A673 (cell line): ENCODE measurements at regions not wholly inside any gene's neighbourhood (a gene's known extent, or its start where the extent isn't known, plus 50 kb on each side); places are given as distances from the start of the nearest gene placed in this dataset.

ENCODE experiments used
- BruUV-seq: library from RNA; stranded (reverse); fragments of 400-500 nt; replicated peaks from 2 replicates; lab custom pipeline; 2021; lab: Mats Ljungman, UMichigan
- CTCF ChIA-PET: fragments of 300-600 bp; sonication (Branson Sonifier 250); formaldehyde crosslinking; loops from one replicate; lab custom pipeline; 2022; ENCODE audit warnings: antibody characterized with exemption; lab: Charles Lee
- POLR2A ChIA-PET: fragments of 300-600 bp; sonication (Branson Sonifier 250); formaldehyde crosslinking; loops from one replicate; lab custom pipeline; 2022; ENCODE audit warnings: antibody characterized with exemption; ENCODE audit not compliant: low non-redundant PET; lab: Charles Lee
- DNase-seq: peaks from one replicate; pipeline ENCODE4 v3.0.0-alpha.2; 2015; ENCODE audit warnings: low spot score
- H3K27ac ChIP-seq: fragments of 200-600 bp; sonication (generic); 2 replicates; pipeline ENCODE4 v1.5.1; 2016; ENCODE audit warnings: mixed run types, low read depth, mild to moderate bottlenecking, mixed read lengths, antibody characterized with exemption, low read length; ENCODE audit not compliant: poor library complexity, severe bottlenecking
- H3K27me3 ChIP-seq: fragments of 200-600 bp; sonication (generic); replicated peaks from 2 replicates; pipeline ENCODE4 v1.6.1; 2017; ENCODE audit warnings: mixed run types, low read depth, mild to moderate bottlenecking, mixed read lengths, antibody characterized with exemption, low read length; ENCODE audit not compliant: insufficient read depth, poor library complexity
- H3K36me3 ChIP-seq: fragments of 200-600 bp; sonication (generic); 2 replicates; pipeline ENCODE4 v1.6.1; 2016; ENCODE audit warnings: mixed run types, mild to moderate bottlenecking, mixed read lengths, antibody characterized with exemption, low read length; ENCODE audit not compliant: insufficient read depth, poor library complexity, severe bottlenecking
- H3K4me1 ChIP-seq: fragments of 200-600 bp; sonication (generic); 2 replicates; pipeline ENCODE4 v1.6.1; 2017; ENCODE audit warnings: mixed run types, mild to moderate bottlenecking, mixed read lengths, antibody characterized with exemption, low read length; ENCODE audit not compliant: insufficient read depth, poor library complexity, severe bottlenecking
- H3K4me3 ChIP-seq: fragments of 200-600 bp; sonication (generic); 2 replicates; pipeline ENCODE4 v1.5.1; 2016; ENCODE audit warnings: low read depth, mixed run types, mild to moderate bottlenecking, mixed read lengths, low read length; ENCODE audit not compliant: poor library complexity, severe bottlenecking
- H3K9me3 ChIP-seq: fragments of 200-600 bp; sonication (generic); 2 replicates; pipeline ENCODE4 v1.6.1; 2016; ENCODE audit warnings: mixed run types, low read depth, mild to moderate bottlenecking, mixed read lengths, antibody characterized with exemption, low read length; ENCODE audit not compliant: poor library complexity, severe bottlenecking
- EZH2 ChIP-seq: fragments of 200-600 bp; sonication (generic); IDR thresholded peaks from 2 replicates; pipeline ENCODE4 v1.6.1; 2017; ENCODE audit warnings: borderline replicate concordance, low read depth, mild to moderate bottlenecking, mixed read lengths, antibody characterized with exemption, low read length; ENCODE audit not compliant: poor library complexity, severe bottlenecking
- intact Hi-C: fragments of 100-400 bp; cut with micrococcal nuclease; formaldehyde crosslinking; loops from one replicate; pipeline ENCODE4 v1.10.0; 2022; ENCODE audit not compliant: unreplicated experiment
- TF ChIP-seq, protein P1 (sequence below): fragments of 300-800, 200-600 bp; sonication (generic); conservative IDR thresholded peaks from 2 replicates; pipeline ENCODE4 v1.5.1; 2017; ENCODE audit warnings: low read depth, mild to moderate bottlenecking, antibody characterized with exemption, low read length, moderate library complexity, mixed read lengths

DNA sequence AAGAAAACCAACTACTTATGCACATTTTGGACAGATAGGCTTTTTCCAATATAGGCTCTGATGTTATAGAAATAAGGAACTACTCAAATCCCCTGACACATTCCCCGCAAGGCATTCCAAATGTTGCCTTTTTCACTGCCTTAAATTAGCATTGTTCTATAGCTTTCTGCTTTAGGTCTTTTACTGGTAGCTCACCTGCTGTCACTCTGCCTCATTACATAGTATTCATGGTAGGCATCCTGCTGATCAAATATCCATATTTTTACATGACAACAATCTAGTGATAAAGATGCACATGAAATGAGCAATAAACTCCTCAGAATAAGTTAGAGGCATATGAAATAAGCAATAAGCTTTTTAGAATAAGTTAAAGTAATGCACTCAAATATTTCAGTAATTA is 542.7 kb downstream of the FAM133A start:
- no peak for DNase-seq
- TF ChIP-seq EZH2 = no peak
- TF ChIP-seq, protein P1, sequence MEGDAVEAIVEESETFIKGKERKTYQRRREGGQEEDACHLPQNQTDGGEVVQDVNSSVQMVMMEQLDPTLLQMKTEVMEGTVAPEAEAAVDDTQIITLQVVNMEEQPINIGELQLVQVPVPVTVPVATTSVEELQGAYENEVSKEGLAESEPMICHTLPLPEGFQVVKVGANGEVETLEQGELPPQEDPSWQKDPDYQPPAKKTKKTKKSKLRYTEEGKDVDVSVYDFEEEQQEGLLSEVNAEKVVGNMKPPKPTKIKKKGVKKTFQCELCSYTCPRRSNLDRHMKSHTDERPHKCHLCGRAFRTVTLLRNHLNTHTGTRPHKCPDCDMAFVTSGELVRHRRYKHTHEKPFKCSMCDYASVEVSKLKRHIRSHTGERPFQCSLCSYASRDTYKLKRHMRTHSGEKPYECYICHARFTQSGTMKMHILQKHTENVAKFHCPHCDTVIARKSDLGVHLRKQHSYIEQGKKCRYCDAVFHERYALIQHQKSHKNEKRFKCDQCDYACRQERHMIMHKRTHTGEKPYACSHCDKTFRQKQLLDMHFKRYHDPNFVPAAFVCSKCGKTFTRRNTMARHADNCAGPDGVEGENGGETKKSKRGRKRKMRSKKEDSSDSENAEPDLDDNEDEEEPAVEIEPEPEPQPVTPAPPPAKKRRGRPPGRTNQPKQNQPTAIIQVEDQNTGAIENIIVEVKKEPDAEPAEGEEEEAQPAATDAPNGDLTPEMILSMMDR = no peak
- BruUV-seq = no TSS peak
- Histone ChIP-seq H3K4me1 (no peaks in the 10 kb centered on the region), H3K27me3 (no peaks in the 10 kb centered on the region), H3K4me3 (no peak overlapping the region), H3K9me3 (no peaks in the 10 kb centered on the region), H3K27ac (no peak overlapping the region), H3K36me3 (no peaks in the 10 kb centered on the region)
- intact Hi-C loops = no loop called here
- POLR2A ChIA-PET = no interaction called here
- CTCF ChIA-PET = no interaction called here

DNA sequence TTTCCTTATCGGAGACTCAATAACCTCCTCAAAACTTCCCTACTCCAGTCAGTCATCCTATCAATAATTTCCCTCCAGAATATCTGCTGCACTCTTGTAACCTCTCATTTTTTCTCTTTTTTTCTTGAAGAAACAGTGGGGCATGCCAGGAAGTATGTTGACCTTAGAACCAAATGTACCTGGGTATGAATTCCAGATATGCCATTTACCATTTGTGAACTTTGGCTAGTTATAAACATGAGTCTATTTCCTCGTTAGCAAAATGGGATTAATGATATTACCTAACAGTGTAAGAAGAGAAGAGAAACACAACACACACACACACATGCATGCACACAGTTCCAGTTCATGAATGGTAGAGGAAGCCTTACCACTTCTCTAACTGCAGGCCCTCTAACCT is 578.2 kb downstream of the FAM133A start:
- DNase-seq = no peak
- no peaks in the 10 kb centered on the region for H3K36me3 ChIP-seq
- CTCF ChIA-PET = no interaction called here
- H3K27me3 ChIP-seq = no peaks in the 10 kb centered on the region
- TF ChIP-seq, protein P1 = no peak
- no peak for TF ChIP-seq EZH2
- no peak overlapping the region for H3K27ac ChIP-seq
- no TSS peak for BruUV-seq
- H3K4me3 ChIP-seq = no peak overlapping the region
- intact Hi-C loops = no loop called here
- H3K4me1 ChIP-seq = no peaks in the 10 kb centered on the region
- H3K9me3 ChIP-seq = no peaks in the 10 kb centered on the region
- POLR2A ChIA-PET = no interaction called here

DNA sequence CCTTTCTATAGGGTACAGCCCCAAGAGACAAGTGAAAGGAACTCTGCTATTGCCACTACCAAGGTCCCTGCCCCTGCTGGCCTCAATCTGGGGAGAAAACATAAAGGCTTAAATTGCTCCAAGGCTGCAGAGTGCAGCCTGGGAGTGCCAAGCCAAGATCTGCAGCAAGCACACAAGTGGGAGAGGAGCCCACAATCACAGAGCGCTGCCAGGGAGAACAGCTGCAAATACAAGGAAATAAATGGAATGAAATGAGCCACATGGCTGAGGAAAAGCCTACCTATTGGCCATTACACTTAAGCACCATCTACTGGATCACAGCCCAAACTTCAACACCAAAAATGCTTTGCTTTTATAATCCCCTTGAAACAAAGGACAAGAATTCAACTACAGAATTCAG is 582.4 kb downstream of the FAM133A start:
- H3K36me3 ChIP-seq = no peaks in the 10 kb centered on the region
- no peaks in the 10 kb centered on the region for H3K9me3 ChIP-seq
- POLR2A ChIA-PET = no interaction called here
- no peaks in the 10 kb centered on the region for H3K4me1 ChIP-seq
- no peak overlapping the region for H3K4me3 ChIP-seq
- intact Hi-C loops = no loop called here
- CTCF ChIA-PET = no interaction called here
- H3K27ac ChIP-seq = no peak overlapping the region
- DNase-seq = no peak
- H3K27me3 ChIP-seq = no peaks in the 10 kb centered on the region
- BruUV-seq = no TSS peak
- TF ChIP-seq, protein P1 = no peak
- no peak for TF ChIP-seq EZH2
